ENCODE measurements at regions not wholly inside any gene's neighbourhood (a gene's known extent, or its start where the extent isn't known, plus 50 kb on each side); places are given as distances from the start of the nearest gene placed in this dataset.

- no peak for TF ChIP-seq EZH2 (IDR thresholded peaks at IDR 0.05; ENCODE audit: borderline replicate concordance, low read length)
- TF ChIP-seq, protein P1, sequence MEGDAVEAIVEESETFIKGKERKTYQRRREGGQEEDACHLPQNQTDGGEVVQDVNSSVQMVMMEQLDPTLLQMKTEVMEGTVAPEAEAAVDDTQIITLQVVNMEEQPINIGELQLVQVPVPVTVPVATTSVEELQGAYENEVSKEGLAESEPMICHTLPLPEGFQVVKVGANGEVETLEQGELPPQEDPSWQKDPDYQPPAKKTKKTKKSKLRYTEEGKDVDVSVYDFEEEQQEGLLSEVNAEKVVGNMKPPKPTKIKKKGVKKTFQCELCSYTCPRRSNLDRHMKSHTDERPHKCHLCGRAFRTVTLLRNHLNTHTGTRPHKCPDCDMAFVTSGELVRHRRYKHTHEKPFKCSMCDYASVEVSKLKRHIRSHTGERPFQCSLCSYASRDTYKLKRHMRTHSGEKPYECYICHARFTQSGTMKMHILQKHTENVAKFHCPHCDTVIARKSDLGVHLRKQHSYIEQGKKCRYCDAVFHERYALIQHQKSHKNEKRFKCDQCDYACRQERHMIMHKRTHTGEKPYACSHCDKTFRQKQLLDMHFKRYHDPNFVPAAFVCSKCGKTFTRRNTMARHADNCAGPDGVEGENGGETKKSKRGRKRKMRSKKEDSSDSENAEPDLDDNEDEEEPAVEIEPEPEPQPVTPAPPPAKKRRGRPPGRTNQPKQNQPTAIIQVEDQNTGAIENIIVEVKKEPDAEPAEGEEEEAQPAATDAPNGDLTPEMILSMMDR (IDR thresholded peaks at IDR 0.05; ENCODE audit: low read length), result no peak
- Histone ChIP-seq H3K27me3 (ENCODE audit: insufficient read depth, low read length) (no peaks in the 10 kb centered on the region), H3K79me2 (ENCODE audit: insufficient read depth, low read length) (no peaks in the 10 kb centered on the region), H2AFZ (ENCODE audit: low read length) (no peak overlapping the region), H3K4me3 (ENCODE audit: low read depth, low read length, poor library complexity, severe bottlenecking) (no peak overlapping the region), H3K4me2 (ENCODE audit: low read length) (no peak overlapping the region), H3F3A (ENCODE audit: insufficient read depth, low read length) (no peaks in the 10 kb centered on the region), H3K27ac (ENCODE audit: low read depth, low read length, poor library complexity, severe bottlenecking) (no peak overlapping the region), H3K9me2 (ENCODE audit: low read depth, low read length) (no peaks in the 10 kb centered on the region), H3K9me3 (ENCODE audit: low read length) (no peaks in the 10 kb centered on the region), H4K20me1 (ENCODE audit: insufficient read depth, low read length) (no peaks in the 10 kb centered on the region), H3K9ac (ENCODE audit: low read length) (no peak overlapping the region), H3K4me1 (ENCODE audit: insufficient read depth, low read length, severe bottlenecking) (no peaks in the 10 kb centered on the region), H3K36me3 (ENCODE audit: insufficient read depth, low read length) (no peaks in the 10 kb centered on the region)
Measured at GRCh38 chr5:103336941-103337340, 78.4 kb downstream of the MACIR start.

GRCh38 chr5:103333376-103333775 is 74.8 kb downstream of the MACIR start:
- Histone ChIP-seq H3K4me1 (ENCODE audit: insufficient read depth, low read length, severe bottlenecking) (no peaks in the 10 kb centered on the region), H3K4me3 (ENCODE audit: low read depth, low read length, poor library complexity, severe bottlenecking) (no peak overlapping the region), H3K79me2 (ENCODE audit: insufficient read depth, low read length) (no peaks in the 10 kb centered on the region), H3K9me3 (ENCODE audit: low read length) (no peaks in the 10 kb centered on the region), H3K27me3 (ENCODE audit: insufficient read depth, low read length) (no peaks in the 10 kb centered on the region), H2AFZ (ENCODE audit: low read length) (no peak overlapping the region), H3K9ac (ENCODE audit: low read length) (no peak overlapping the region), H4K20me1 (ENCODE audit: insufficient read depth, low read length) (no peaks in the 10 kb centered on the region), H3F3A (ENCODE audit: insufficient read depth, low read length) (no peaks in the 10 kb centered on the region), H3K36me3 (ENCODE audit: insufficient read depth, low read length) (no peaks in the 10 kb centered on the region), H3K4me2 (ENCODE audit: low read length) (no peak overlapping the region), H3K9me2 (ENCODE audit: low read depth, low read length) (no peaks in the 10 kb centered on the region), H3K27ac (ENCODE audit: low read depth, low read length, poor library complexity, severe bottlenecking) (no peak overlapping the region)
- no peak for TF ChIP-seq EZH2 (IDR thresholded peaks at IDR 0.05; ENCODE audit: borderline replicate concordance, low read length)
- TF ChIP-seq, protein P1 (IDR thresholded peaks at IDR 0.05; ENCODE audit: low read length), result no peak

DNA sequence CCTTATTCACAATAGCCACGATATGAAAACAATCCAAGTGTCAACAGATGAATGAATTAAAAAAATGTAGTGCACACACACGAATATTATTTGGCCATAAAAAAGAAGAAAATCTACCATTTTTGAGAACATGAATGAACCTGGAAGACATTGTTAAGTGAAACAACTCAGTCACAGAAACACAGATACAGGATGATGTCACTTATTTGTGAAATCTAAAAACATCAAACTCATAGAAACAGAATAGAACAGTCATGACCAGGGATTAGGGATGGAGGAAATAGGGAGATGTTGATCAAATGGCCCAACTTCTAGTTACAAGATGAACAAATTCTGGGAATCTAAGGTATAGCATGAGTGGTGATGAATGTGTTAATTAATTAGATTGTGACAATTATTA is 72.3 kb downstream of the MACIR start:
- no peak overlapping the region for H3K27ac ChIP-seq (ENCODE audit: low read depth, low read length, poor library complexity, severe bottlenecking)
- no peaks in the 10 kb centered on the region for H3K27me3 ChIP-seq (ENCODE audit: insufficient read depth, low read length)
- no peaks in the 10 kb centered on the region for H3K4me1 ChIP-seq (ENCODE audit: insufficient read depth, low read length, severe bottlenecking)
- no peaks in the 10 kb centered on the region for H3K9me2 ChIP-seq (ENCODE audit: low read depth, low read length)
- H3K79me2 ChIP-seq (ENCODE audit: insufficient read depth, low read length), result no peaks in the 10 kb centered on the region
- TF ChIP-seq EZH2 (IDR thresholded peaks at IDR 0.05; ENCODE audit: borderline replicate concordance, low read length), result no peak
- TF ChIP-seq, protein P1 (IDR thresholded peaks at IDR 0.05; ENCODE audit: low read length), result no peak
- H4K20me1 ChIP-seq (ENCODE audit: insufficient read depth, low read length), result no peaks in the 10 kb centered on the region
- H3K9me3 ChIP-seq (ENCODE audit: low read length), result no peaks in the 10 kb centered on the region
- no peak overlapping the region for H3K9ac ChIP-seq (ENCODE audit: low read length)
- H3K36me3 ChIP-seq (ENCODE audit: insufficient read depth, low read length), result no peaks in the 10 kb centered on the region
- no peak overlapping the region for H2AFZ ChIP-seq (ENCODE audit: low read length)
- H3K4me2 ChIP-seq (ENCODE audit: low read length), result no peak overlapping the region
- no peak overlapping the region for H3K4me3 ChIP-seq (ENCODE audit: low read depth, low read length, poor library complexity, severe bottlenecking)
- H3F3A ChIP-seq (ENCODE audit: insufficient read depth, low read length), result no peaks in the 10 kb centered on the region

Measured in OCI-LY1 (cell line).